ENCODE measurements at regions not wholly inside any gene's neighbourhood (a gene's known extent, or its start where the extent isn't known, plus 50 kb on each side); places are given as distances from the start of the nearest gene placed in this dataset.
A peak's percentile ranks its signal among the peaks of the same experiment; 100 is the strongest.

- no peaks in the 10 kb centered on the region for H3K27me3 ChIP-seq (ENCODE audit: insufficient read depth, poor library complexity, severe bottlenecking)
- H3K27ac ChIP-seq (replicated peaks): no peak overlapping the region
- H3K4me3 ChIP-seq (replicated peaks; ENCODE audit: insufficient read depth, low read length): no peak overlapping the region
- no peak for DNase-seq (ENCODE audit: low read depth in 1 of 2, low spot score in 1 of 2)
- TF ChIP-seq GABPA (IDR thresholded peaks at IDR 0.05; ENCODE audit: low read depth): no peak
- TF ChIP-seq SPI1 (IDR thresholded peaks at IDR 0.05; ENCODE audit: borderline replicate concordance, low read depth): no peak
- no peak for TF ChIP-seq POLR2AphosphoS5 (IDR thresholded peaks at IDR 0.05; ENCODE audit: low read depth)
These were observed 57.2 kb upstream of the DAPP1 start for GRCh38 chr4:99759346-99759984.

DNA sequence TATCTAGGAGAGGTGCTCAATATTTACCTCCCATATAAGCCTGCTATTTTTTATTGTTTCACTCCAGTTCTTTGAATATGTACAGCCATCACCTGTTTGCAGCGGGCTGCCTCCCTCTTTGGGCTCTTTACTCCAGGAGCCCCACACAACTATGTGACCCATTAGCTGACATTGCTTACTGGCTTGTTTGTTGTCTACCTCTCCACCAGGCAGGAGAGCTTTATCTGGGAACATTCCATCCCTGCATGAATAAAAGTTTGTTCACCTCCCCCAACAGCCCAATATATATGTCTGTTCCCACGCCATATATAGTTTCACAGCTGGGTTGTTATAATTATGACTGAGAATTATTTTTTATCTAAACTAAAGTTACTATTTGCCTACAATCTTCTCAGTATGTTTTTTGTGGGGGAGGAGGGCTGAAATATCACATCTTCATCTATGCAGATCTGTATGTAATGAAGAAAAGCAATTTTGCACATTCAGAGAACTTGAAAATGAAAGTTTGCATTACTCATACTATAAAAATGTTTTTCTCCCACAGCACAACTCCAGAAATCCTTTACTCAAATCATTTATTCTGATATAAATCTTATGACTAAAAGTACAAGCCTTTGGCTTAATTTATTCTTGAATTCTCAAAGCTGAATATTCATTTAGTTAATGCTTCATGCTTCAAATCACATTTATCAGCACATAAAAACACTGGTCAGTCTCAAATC, 61.2 kb upstream of the DAPP1 start:
- no peak for TF ChIP-seq POLR2AphosphoS5 (IDR thresholded peaks at IDR 0.05; ENCODE audit: low read depth)
- TF ChIP-seq CTCF (IDR thresholded peaks at IDR 0.05; ENCODE audit: insufficient read depth, low read length): no peak
- TF ChIP-seq REST (IDR thresholded peaks at IDR 0.05; ENCODE audit: insufficient replicate concordance, low read depth): no peak
- TF ChIP-seq SPI1 (IDR thresholded peaks at IDR 0.05; ENCODE audit: borderline replicate concordance, low read depth): no peak
- no peak for TF ChIP-seq GABPA (IDR thresholded peaks at IDR 0.05; ENCODE audit: low read depth)
- Histone ChIP-seq H3K27ac (replicated peaks) (no peak overlapping the region), H3K4me3 (replicated peaks; ENCODE audit: insufficient read depth, low read length) (no peak overlapping the region), H3K27me3 (ENCODE audit: insufficient read depth, poor library complexity, severe bottlenecking) (no peaks in the 10 kb centered on the region)
- no peak for DNase-seq (ENCODE audit: low read depth in 1 of 2, low spot score in 1 of 2)

DNA sequence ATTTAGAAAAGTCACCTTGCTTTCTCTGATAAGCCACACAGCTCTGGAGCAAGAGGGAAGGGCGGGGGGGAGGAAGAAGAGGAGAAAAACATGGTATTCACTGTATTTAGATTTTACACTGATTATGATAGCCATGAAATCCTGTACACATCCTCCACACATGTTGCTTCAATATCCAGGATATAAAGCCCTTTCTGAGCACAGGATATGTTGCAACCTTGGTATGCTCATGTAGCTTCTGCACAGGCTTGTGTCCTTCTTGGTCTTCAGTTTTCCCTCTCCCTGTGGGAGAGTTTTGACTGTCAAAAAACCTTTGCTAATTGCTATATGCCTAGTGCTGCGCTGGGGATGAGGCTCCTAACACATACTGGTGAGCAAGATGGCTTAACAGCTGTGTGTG, 61.9 kb upstream of the DAPP1 start:
- Histone ChIP-seq H3K27me3 (ENCODE audit: insufficient read depth, poor library complexity, severe bottlenecking) (no peaks in the 10 kb centered on the region), H3K27ac (replicated peaks) (no peak overlapping the region), H3K4me3 (replicated peaks; ENCODE audit: insufficient read depth, low read length) (no peak overlapping the region)
- no peak for TF ChIP-seq REST (IDR thresholded peaks at IDR 0.05; ENCODE audit: insufficient replicate concordance, low read depth)
- TF ChIP-seq SPI1 (IDR thresholded peaks at IDR 0.05; ENCODE audit: borderline replicate concordance, low read depth): no peak
- no peak for TF ChIP-seq CTCF (IDR thresholded peaks at IDR 0.05; ENCODE audit: insufficient read depth, low read length)
- no peak for TF ChIP-seq GABPA (IDR thresholded peaks at IDR 0.05; ENCODE audit: low read depth)
- no peak for TF ChIP-seq POLR2AphosphoS5 (IDR thresholded peaks at IDR 0.05; ENCODE audit: low read depth)
- DNase-seq (ENCODE audit: low read depth in 1 of 2, low spot score in 1 of 2): peak in 1 of 2 experiments; percentile 8

DNA sequence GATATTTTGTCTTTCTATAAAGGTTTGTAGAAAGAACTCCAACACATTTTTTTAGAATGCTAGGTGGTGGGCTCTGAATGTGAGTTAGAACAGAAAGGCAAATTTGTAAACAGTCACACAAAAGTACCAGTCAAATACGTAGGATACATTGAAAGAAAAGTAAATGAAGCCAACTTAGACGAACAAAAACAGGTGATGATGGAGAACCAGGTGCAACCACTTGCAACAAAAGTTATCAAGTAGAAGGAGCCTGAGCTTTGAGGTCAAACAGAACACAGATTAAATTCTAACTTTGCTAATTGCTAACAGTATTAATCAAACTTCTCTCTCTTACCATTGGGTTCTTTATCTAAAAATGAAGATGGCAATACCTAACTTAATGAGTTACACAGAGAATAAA, 62.7 kb upstream of the DAPP1 start:
- Histone ChIP-seq H3K27me3 (ENCODE audit: insufficient read depth, poor library complexity, severe bottlenecking) (no peaks in the 10 kb centered on the region), H3K27ac (replicated peaks) (no peak overlapping the region), H3K4me3 (replicated peaks; ENCODE audit: insufficient read depth, low read length) (no peak overlapping the region)
- TF ChIP-seq GABPA (IDR thresholded peaks at IDR 0.05; ENCODE audit: low read depth) (no peak), SPI1 (IDR thresholded peaks at IDR 0.05; ENCODE audit: borderline replicate concordance, low read depth) (no peak), POLR2AphosphoS5 (IDR thresholded peaks at IDR 0.05; ENCODE audit: low read depth) (no peak), REST (IDR thresholded peaks at IDR 0.05; ENCODE audit: insufficient replicate concordance, low read depth) (no peak), CTCF (IDR thresholded peaks at IDR 0.05; ENCODE audit: insufficient read depth, low read length) (no peak)
- no peak for DNase-seq (ENCODE audit: low read depth in 1 of 2, low spot score in 1 of 2)

Measured in HL-60 (cell line).